Islet precursor cell (in vitro differentiated cells): ENCODE measurements at regions not wholly inside any gene's neighbourhood (a gene's known extent, or its start where the extent isn't known, plus 50 kb on each side); places are given as distances from the start of the nearest gene placed in this dataset.
"Not testable (repeated sequence)": the region's sequence is repeated elsewhere in the genome, so short reads cannot be mapped to it uniquely, and the experiment has no call there.

Experiments used
- DNase-seq: peaks from one replicate; pipeline ENCODE4 v3.0.0-alpha.2; 2018

DNA sequence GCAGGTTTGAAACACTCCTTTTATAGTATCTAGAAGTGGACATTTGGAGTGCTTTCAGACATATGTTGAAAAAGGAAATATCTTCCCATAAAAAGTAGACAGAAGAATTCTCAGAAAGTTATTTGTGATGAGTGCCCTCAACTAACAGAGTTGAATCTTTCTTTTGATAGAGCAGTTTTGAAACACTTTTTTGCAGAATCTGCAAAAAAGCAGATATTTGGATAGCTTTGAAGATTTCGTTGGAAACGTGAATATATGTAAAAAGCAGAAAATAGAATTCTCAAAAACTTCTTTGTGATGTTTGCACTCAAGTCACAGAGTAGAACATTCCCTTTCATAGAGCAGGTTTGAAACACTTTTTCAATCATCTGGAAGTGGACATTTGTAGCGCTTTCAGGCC lies 676.4 kb upstream of the ZNF337 start:
- DNase-seq = not testable (repeated sequence)

DNA sequence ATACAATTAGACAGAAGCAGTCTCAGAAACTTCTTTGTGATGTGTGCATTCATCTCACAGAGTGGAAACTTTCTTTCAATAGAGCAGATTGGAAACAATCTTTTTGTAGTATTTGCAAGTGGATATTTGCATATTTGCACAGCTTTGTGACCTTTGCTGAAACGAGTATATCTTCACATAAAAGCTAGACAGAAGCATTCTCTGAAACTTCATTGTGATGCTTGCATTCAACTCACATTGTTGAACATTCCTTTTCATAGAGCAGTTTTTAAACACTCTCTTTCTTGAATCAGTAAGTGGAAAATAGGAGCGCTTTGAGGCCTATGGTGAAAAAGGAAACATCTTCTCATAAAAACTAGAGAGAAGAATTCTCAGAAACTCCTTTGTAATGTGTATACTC lies 657.9 kb upstream of the ZNF337 start:
- DNase-seq = no peak

DNA sequence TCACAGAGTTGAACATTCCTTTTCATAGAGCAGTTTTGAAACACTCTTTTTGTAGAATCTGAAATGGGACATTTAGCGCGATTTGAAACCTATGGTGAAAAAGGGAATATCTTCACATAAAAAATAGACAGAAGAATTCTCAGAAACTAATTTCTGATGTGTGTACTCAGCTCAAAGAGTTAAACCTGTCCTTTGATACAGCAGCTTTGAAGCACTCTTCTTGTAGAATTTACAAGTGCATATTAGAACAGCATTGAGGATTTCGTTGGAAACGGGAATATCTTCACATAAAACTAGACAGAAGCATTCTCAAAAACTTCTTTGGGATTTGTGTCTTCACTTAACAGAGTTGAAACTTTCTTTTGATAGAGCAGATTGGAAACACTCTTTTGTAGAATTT lies 650.7 kb upstream of the ZNF337 start:
- DNase-seq = no peak

DNA sequence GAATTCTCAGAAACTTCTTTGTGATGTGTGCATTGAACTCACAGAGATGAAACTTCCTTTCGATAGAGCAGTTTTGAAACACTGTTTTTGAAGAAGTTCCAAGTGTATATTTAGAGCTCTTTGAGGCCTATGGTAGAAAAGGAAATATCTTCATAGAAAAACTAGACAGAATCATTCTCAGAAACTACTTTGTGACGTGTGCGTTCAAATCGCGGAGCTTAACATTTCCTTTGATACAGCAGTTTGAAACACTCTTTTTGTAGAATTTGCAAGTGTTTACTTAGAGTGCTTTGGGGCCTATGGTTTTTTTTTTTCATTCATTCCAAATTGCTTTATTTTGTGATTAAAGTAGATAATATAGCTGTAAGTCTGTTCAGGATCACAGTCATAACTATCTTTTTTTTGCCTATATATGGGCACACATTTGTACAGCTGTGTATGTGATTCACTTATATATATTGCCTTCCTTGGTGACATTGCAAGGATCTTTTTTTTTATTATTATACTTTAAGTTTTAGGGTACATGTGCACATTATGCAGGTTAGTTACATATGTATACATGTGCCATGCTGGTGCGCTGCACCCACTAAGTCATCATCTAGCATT lies 643.9 kb upstream of the ZNF337 start:
- DNase-seq = not testable (repeated sequence)

DNA sequence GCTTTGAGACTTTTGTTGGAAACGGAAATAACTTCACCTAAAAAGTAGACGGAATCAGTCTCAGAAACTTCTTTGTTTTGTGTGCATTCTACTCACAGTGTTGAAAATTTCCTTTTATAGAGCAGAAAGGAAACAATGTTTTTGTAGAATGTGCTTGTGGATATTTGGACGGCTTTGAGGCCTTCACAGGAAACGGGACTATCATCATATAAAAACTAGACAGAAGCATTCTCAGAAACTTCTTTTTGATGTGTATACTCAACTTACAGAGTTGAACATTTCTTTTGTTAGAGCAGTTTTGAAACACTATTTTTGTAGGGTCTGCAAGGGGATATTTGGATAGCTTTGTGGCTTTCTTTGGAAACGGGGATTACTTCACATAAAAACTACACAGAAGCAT lies 627.5 kb upstream of the ZNF337 start:
- no peak for DNase-seq

DNA sequence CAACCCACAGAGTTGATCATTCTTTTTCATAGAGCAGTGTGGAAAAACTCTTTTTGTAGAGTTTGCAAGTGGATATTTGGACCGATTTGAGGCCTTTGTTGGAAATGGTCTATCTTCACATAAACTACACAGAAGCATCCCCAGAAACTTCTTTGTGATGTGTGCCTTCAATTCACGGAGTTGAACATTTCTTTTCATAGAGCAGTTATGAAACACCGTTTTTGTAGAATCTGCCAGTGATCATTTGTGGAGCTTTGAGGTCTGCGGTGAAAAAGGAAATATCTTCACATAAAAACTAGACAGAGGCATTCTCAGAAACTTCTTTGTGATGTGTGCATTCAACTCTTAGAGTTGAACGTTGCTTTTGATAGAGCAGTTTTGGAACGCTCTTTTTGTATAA lies 618.4 kb upstream of the ZNF337 start:
- DNase-seq = no peak

DNA sequence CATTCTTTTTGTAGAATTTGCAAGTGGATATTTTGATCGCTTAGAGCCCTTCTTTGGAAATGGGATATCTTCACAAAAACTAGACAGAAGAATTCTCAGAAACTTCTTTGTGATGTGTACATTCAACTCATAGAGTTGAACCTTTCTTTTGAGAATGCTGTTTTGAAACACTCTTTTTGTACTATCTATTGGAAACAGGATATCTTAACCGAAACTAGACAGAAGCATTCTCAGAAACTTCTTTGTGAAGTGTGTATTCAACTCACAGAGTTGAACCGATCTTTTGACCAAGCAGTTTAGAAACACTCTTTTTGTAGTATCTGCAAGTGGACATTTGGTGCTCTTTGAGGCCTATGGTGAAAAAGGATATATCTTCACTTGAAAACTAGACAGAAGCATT lies 613.1 kb upstream of the ZNF337 start:
- DNase-seq = not testable (repeated sequence)

DNA sequence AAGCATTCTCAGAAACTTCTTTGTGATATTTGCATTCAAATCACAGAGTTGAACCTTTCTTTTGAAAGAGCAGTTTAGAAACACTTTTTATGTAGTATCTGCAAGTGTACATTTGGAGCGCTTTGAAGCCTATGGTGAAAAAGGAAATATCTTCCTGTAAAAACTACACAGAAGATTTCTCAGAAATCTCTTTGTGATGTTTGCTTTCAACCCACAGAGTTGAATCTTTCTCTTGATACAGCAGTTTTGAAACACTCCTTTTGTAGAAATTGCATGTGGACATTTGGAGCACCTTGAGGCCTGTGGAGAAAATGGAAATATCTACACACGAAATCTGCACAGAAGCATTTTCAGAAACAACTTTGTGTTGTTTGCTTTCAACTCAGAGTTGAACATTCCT lies 612.3 kb upstream of the ZNF337 start:
- no peak for DNase-seq

DNA sequence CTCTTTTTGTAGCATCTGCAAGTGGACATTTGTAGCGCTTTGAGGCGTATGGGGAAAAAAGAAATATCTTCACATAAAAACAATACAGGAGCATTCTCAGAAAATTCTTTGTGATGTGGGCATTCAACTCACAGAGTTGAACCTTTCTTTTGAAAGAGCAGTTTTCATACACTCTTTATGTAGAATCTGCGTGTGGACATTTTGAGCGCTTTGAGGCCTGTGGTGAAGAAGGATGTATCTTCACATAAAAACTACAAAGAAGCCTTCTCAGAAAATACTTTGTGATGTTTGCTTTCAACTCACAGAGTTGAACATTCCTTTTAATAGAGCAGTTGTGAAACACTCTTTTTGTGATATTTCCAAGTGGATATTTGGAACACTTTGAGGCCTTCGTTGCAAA lies 598.4 kb upstream of the ZNF337 start:
- DNase-seq = no peak

DNA sequence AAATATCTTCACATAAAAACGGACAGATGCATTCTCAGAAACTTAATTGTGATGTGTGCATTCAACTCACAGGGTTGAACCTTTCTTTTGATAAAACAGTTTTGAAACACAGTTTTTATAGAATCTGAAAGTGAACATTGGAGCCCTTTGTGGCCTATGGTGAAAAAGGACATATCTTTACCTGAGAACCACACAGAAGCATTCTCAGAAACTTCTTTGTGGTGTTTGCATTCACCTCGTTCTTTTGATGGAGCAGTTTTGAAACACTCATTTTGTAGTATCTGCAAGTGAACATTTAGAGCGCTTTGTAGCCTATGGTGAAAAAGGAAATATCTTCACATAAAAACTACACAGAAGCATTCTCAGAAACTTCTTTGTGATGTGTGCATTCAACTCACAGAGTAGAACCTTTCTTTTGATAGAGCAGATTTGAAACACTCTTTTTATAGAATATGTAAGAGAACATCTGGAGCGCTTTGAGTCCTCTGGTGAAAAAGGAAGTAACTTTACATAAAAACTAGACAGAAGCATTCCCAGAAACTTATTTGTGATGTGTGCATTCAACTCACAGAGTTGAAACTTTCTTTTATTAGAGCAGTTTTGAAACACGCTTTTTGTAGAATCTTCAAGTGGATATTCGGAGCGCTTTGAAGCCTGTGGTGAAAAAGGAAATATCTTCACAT lies 591.9 kb upstream of the ZNF337 start:
- DNase-seq = not testable (repeated sequence)

DNA sequence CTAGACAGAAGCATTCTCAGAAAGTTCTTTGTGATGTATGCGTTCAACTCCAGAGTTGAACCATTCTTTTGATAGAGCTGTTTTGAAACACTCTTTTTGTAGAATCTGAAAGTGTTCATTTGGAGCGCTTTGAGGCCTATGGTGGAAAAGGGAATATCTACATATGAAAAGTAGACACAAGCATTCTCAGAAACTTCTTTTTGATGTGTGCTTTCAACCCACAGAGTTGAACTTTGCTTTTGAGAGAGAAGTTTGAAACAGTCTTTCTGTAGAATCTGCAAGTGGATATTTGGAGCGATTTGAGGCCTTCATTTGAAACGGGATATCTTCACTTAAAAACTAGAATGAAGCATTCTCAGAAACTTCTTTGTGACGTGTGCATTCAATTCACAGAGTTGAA lies 582.6 kb upstream of the ZNF337 start:
- no peak for DNase-seq

DNA sequence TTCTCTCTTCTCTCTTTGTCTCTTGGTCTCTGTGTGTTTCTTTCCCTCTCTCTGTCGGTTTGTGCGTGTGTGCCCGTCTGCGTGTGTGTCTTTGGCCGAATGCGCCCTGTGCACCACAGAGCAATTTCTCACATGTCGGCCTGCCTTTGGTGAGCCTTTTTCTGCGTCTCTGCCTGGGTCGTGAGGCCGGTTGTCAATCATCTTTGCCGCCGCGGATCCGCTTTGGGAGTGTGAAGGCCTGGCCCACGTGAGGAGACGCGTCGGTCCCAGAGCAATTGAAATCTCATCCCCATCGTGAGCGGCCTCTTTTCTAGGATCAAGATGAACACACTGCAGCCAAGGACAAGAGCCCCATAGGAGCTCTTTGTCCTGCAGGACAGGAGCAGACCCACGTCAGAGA lies 580.7 kb upstream of the ZNF337 start:
- DNase-seq = no peak

DNA sequence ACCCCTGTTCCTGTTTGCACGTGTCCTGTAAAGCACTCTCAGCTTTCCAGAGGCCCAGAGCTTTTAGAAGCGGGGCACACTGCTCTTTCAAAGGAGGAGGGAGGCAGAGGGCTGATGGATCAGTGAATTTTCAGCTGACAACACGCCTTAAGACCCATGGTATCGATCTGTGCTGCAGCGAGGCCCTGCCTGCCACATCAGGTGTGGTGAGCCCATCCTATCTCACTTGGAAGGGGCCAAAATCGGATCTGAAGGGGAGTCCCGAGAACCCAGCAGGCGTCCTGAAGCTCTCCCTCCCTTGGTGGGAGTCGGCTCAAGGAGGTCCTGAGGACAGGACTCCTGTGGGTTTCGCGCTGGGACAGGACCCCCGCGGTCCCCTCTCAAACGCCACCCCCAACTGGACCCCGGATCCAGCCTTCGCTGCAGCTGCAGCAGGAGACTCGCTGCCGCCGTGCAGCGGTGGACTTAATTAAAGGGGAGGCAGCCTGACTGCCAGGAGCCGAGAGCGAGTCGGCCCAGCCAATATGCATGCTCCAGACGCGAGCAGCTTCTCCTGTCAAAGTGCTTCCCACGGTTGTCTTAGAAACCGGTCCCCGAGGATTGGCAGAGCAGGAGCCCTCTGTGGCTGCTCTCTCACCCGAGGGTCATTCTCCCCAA lies 580.0 kb upstream of the ZNF337 start:
- peak; percentile 51 for DNase-seq

DNA sequence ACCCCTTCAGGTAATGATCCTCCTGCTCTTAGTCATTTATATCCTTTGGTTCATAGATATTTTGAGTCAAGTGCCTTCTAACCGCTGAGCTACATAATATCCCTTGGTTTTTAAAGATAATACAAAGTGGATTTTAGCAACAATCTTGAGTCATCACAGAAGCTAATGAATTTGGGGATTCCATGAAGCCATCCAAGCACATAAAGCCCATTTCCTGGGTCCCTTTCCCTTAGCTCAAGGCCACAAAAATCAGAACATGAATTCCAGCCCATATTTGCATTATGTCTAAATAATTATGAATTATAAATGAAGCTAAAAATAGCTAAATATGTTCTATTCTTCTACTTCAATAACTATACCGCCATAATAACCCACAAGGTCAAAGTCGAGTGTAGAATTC lies 572.1 kb upstream of the ZNF337 start:
- DNase-seq = not testable (repeated sequence)

DNA sequence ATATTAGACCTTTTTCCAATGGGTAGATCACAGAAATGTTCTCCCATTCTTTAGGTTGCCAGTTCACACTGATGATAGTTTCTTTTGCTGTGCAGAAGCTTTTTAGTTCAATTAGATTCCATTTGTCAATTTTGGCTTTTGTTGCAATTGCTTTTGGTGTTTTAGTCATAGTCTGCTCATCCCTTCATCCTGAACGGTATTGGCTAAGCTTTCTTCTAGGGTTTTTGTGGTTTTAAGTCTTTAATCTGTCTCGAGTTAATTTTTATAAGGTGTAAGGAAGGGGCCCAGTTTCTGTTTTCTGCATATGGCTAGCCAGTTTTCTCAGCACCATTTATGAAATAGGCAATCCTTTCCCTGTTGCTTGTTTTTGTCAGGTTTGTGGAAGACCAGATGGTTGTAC lies 564.3 kb upstream of the ZNF337 start:
- DNase-seq = not testable (repeated sequence)

DNA sequence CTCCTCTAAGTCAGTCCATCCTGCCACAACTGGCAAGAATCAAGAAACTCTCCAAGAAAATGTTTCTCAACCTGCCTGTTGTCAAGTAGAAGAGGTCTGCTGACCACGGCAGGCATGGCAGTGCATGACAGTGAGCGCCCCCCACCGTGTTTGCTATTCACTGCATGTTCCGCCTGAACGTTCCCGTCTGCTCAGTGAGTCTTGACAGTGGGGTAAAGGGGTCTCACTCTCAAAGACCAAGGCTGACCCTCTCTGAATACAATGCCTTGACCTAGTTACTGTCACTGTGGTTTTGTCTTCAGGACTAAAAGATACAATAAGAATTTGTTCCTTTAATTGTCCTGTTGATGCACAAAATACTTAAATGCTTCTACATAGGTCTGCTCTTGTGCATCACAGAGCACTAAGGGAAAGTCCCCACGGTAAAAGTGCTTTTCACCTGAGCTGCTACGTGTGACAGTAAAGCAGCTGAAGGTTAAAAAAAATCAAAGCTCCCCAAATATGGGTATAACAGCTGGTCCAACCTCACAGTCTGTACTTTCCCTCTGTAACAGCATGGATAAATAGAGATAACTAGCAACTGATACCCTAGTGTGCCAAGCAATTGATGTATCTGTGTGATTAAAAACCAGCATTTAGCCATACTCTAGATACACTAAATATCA lies 555.8 kb upstream of the ZNF337 start:
- not testable (repeated sequence) for DNase-seq

DNA sequence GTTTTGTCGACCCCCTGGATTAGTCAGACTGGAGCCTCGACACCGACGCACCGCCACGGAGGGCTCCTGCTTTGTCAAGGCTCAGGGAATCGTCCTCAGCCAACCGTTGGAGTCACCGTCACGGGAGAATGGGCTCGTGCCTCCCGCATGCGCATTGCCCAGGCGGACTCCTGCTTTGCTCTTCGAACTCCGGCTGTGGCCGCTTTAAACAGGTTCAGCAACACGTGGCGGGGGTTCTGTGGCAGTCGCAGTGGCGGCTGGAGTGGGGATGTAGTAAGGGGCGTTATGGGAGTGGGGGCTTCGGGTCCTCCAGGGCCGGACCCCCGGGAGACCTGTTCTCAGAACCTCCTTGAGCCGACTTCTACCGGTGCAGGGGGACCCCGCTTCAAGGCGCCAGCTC lies 554.7 kb upstream of the ZNF337 start:
- DNase-seq = not testable (repeated sequence)

DNA sequence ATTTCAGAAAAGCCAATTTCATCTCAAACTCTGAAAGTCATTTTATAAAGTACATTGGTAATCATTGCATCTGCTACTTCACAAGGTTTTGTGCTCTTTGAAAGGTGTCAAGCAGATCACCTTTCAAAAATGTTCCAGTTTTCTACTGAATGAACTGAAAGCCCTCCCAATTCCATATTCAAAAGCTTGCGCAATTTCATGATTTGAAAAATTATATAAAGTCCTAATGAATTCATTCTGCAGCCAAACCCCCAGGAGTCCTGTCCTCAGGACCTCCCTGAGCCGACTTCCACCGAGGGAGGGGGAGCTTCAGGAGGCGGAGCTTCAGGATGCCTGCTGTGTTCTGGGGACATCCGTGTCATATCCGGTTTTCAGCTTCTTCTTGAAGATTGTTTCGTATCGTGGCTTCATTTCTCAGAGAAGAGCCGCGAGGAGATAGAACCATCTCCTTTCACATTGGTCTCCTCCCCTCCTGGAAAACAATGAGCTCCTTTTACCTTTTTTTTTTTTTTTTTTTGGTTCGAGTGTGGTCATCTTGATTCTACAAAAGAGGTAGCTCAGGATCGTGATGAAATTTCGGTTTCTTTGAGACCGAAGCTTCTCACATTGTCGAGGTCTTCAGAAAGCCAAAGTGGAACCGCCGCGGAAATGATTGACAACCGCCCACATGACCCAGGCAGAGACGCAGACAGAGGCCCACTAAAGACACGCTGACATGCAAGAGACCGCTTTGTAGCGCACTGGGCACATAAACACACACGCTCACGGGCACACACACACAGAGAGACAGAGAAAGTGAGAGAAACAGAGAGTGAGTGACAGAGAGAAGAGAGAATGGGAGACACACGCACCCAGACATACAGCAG lies 553.8 kb upstream of the ZNF337 start:
- DNase-seq = not testable (repeated sequence)

DNA sequence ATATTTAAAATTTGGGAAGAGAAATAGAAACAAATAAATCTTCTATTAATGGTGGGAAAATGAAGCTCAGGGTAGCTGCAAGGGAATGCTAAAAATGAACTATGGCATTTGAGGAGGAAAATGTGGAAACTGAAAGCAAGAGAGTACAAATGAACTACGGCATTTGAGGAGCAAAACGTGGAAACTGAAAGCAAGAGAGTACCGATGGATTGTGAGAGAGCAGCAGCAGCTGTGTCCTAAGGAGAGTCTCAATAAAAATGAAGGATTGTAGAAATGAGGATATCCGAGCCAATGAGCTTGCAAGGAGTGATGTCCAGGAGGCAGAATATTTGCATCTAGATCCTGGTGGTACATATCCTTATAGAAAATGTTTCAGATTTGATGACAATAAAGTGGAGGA lies 547.1 kb upstream of the ZNF337 start:
- no peak for DNase-seq

DNA sequence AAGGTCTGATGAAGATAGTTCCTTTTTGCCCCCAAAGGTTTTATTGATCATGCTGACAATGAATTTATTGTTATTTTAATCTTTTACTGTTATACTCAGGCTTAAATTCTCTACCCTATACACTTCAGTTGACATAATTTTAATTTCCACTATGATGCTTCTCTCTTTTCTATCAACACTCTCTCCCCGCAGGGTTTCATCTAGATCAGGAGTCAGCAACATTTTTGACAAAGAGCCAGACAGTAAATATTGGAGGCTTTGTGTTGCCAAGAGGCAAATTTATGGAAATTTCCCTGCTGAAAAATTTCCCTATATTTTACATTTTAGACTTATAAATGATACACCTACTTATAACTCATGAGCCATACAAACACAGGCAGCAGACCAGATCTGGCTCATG lies 524.0 kb upstream of the ZNF337 start:
- DNase-seq = not testable (repeated sequence)

DNA sequence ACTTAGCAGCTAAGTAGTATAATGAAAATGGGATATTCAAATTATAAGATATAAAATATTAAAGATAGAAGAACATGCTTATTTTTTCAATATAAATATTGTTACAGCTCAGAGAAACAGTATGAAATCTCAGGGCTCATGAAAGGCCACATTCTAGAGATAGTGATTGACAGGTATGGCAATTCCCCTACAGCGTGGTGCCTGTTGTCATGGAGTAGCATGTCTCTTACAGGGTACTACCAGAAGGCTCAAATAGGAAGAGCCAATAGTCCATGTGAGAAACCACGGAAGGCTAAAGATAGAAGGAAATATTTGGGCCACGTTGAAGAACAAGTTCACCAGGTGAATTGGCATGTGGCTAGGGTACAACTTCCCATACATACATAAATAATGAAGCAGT lies 522.9 kb upstream of the ZNF337 start:
- not testable (repeated sequence) for DNase-seq

DNA sequence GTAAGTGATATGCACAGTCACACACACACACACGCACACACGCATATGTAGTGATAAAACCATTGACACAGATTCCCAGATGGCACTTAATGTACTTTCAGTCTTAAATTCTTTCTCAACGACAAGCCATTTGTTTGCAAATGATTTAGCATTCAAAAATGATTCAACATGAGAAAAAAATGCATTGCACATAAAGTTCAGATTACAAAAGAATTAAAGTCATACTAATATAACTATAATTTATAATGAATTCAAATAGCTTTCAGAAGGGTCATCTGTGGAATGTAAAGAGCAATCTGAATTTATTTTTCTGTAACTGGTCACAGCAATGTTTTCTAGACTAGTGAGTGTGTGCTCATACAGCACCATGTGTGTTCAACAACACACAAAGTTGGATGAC lies 521.6 kb upstream of the ZNF337 start:
- DNase-seq = no peak

DNA sequence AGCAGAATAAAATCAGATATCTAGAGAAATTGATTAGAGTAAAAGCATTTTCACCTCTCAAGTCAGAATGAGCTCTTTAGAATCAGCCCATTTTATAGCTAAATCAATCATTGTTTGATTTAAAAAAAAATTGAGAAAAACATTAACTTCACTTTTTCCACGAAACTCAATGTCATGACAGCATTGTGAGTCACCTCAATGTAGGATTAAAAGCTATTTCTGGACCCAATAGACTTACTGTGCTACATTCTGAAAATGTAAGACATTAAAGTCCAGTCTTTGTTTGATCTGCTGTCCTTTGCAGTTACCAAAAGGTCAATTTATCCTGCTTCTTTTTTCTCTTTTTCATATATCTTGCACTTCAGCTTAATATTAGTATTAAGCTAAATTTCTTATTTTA lies 519.4 kb upstream of the ZNF337 start:
- no peak for DNase-seq
